ENCODE measurements at regions not wholly inside any gene's neighbourhood (a gene's known extent, or its start where the extent isn't known, plus 50 kb on each side); places are given as distances from the start of the nearest gene placed in this dataset.

- DNase-seq (ENCODE audit: low spot score), result no peak
Observed at GRCh38 chr16:86367291-86368072, 142.8 kb upstream of the FOXF1 start.

- DNase-seq (ENCODE audit: low spot score), result no peak
Observed at GRCh38 chr16:86368261-86368660, 142.1 kb upstream of the FOXF1 start.

DNA sequence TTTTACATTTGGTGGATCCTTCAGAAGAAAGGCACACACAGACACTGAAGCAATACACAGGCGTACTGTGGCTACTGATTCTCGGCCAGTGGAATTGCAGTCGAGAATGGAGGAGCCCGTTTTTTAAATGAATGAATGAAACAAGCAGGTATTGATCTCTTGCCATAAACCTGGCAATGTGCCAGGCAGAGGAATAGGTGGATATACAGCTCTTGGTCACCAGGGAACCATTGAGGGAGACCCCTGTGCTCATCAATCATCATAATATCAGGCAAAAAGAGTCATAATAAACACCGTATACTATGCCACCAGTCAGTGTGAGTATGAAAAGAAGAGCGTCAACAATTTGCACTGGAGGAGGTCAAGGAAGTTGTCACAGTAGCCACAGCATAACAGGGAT lies 140.3 kb upstream of the FOXF1 start:
- DNase-seq (ENCODE audit: low spot score), result no peak

GRCh38 chr16:86371083-86371803 lies 139.1 kb upstream of the FOXF1 start:
- no peak for DNase-seq (ENCODE audit: low spot score)

GRCh38 chr16:86372193-86372592 lies 138.1 kb upstream of the FOXF1 start:
- no peak for DNase-seq (ENCODE audit: low spot score)

DNA sequence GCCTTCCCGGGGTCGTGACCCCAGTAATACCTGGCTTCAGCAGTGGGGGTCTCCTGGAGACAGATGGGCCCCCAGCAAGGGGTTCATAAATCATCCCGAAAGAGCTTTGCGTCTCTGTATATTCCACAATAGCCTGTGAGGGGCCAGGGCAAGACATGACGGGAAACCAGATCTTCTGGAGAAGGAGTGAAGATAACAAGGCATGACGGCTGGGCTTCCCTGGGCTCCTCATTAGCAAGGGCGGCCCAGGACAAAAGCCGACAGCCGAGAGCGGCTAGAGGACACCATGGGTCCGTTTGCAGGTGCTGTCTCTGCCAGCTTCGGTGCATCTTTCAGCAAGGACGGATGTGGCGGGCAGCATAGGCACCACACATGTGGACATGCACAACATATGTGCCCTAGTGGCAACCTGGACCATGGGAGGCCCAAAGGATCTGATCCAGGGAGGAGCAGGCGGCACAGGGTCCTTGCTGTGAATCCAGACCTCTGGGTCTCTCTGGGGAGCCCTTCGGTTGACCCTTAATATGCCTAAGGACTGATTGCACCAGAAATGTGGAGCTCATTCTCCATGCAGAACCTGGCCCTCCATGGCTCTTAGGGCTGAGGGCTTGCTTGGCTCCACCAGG lies 136.9 kb upstream of the FOXF1 start:
- DNase-seq (ENCODE audit: low spot score), result no peak

DNA sequence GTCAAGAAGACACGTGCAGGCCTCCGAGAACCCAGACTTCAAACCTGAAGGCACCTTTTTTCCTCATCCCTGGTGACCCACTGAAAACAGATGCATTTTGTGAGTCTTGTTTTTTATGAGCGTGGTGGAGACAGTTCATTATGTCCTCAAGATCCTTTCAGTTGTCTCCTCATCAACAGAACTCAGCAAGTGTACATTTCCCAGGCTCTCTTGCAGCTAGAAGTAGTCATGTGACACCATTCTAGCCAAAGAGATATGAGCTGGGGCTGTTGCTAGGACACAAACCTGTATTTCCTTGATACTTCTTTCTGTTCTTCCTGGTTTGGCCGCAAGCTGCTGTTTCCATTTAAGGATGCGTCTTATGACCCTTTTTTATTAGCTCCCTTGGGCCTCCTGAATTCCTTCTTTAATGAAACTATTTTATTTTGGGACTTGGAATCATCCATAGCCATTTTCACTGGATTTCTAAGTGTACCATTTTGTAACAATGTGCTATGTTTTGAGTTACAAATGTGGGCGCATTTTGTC lies 135.7 kb upstream of the FOXF1 start:
- no peak for DNase-seq (ENCODE audit: low spot score)

DNA sequence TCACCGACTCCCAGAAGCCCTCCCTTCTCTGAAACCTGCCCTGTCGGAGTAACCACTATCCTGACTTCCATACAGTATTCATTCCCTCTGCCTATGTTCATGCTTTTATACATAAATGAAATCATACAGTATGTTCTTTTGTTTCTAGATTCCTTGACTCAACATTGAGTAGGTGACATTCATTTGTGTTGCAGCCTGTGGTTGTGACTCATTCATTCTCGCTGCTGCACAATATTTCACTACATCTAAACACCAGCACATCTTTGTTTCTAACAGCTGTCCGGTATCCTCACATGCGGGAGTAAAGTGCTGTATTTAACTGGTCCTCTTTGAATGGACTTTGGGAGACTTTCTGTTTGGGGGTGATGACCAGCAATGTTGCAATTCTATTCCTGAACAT lies 135.0 kb upstream of the FOXF1 start:
- DNase-seq (ENCODE audit: low spot score), result no peak

GRCh38 chr16:86375851-86376250 lies 134.5 kb upstream of the FOXF1 start:
- DNase-seq (ENCODE audit: low spot score), result no peak

DNA sequence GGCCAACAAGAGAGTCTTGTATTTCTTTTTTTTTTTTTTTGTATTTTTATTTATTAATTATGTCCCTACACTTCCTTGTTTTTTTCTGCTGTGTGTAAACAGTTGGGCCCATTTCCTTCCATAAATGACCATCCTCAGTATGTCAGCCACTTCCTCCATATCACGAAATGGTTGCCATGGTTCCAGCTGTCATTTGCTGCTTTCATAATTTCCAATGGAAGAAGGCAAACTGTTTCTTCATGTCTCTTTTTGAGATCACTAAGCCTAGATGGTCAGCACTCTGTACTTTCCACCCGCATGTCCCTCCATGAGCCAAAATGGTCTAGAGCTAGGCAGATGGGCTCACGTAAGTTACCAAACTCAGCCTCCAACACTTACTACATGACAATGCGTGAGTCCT lies 133.5 kb upstream of the FOXF1 start:
- DNase-seq (ENCODE audit: low spot score), result no peak

DNA sequence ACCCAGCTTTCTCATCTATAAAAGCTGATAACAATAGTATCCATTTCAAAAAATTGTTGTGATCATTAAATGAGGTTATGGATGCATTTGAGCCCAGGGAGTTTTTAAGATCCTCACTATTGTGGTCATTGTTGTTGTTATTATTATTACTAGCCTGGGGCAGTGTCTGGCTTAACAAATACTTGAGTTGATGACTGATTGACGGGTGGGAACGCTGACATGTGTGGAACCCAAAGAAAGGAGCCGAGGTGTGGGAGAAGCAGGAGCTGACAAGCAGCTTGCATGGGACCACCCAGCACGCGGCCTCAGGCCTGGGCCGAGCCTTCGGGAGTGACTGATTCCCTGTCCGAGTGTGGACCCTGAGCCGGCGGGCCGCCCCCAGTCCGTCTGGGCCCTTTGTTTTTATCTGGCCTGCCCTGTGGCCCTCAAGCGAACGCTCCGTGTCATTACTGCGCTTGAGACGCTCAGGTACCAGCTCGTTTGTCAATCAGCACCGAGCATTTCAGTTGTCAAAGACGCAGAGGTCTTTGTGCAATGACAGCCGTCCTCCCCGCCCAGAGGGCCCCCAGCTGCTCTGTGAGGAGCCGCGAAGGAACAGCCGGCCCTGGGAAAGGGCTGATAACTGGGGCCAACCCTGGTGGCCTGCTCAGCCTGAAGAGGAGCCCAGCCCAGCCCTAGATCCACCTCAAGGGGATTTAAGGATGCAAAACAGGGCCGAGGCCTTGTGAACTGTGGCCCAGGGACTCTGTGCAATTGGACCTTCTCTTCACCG lies 132.9 kb upstream of the FOXF1 start:
- DNase-seq (ENCODE audit: low spot score), result no peak

DNA sequence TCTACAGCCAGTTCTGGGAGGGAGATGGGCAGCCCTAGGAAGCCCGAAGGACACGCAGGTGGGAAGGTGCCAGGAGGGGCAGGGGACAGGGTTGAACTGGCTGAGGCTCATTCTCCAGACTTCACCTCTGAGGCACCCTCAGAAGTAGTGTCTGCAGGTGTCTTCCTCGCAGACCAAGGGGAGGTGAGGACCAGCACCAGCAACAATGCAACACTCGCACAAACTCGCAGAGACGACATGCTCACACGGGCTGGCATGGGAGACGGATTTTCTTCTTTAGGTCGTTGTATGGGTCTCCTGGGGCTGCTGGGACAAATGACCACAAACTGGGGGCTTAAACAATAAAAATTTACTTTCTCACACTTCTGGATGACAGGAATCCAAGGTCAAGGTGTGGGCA lies 132.2 kb upstream of the FOXF1 start:
- no peak for DNase-seq (ENCODE audit: low spot score)

GRCh38 chr16:86378831-86379504 lies 131.4 kb upstream of the FOXF1 start:
- DNase-seq (ENCODE audit: low spot score), result no peak

DNA sequence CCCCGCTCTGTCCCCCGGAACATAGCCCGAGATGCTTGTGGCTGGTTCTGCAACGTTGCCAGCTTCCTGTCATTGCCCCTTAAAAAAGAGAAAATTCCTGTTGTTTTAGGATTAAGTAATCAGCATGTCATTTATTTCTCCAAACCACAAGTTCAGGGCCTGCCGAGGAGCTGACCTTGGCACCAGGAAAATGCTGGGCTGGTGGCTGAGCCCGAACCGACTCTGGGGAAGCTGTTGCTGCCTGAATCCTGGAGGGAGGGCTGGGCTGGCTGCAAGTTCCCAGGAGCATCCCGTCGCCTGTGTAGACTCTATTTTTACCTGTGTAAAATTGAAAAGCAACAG lies 130.9 kb upstream of the FOXF1 start:
- no peak for DNase-seq (ENCODE audit: low spot score)

- DNase-seq (ENCODE audit: low spot score), result no peak
Observed at GRCh38 chr16:86380030-86380429, 130.3 kb upstream of the FOXF1 start.

GRCh38 chr16:86381491-86381890 lies 128.8 kb upstream of the FOXF1 start:
- DNase-seq (ENCODE audit: low spot score), result no peak

GRCh38 chr16:86382067-86382773 lies 128.1 kb upstream of the FOXF1 start:
- no peak for DNase-seq (ENCODE audit: low spot score)

DNA sequence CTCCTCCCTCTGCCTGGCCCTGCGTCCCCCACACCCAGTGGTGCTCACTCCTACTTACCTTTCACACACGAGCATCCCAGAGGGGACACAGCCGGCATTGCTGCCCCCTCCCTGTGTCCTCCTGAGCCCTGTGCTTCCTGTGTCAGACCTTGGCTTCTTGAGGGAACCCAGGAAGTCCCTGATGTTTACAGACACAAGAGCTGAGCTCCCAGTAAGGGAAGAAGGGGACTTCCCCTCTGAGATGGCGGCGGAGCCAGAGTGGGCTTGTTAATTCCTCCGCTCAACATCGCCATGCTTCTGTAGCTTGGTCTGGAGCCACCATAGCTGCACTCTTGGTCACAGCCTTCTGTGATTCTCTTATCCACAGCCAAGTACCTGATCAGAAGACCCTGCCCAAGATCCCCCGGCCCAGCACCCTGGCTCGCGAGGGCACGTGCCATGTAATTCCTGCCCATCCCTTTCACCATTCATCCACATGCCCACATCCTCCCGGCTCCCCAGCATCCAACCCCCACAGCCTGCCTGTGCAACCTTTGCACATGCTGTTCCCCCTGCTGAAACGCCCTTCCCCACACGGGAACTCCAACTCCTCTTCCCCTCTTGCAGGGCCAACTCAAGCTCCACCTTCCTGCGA lies 127.4 kb upstream of the FOXF1 start:
- DNase-seq (ENCODE audit: low spot score), result no peak

- DNase-seq (ENCODE audit: low spot score), result no peak
Observed at GRCh38 chr16:86383488-86384262, 126.7 kb upstream of the FOXF1 start.

DNA sequence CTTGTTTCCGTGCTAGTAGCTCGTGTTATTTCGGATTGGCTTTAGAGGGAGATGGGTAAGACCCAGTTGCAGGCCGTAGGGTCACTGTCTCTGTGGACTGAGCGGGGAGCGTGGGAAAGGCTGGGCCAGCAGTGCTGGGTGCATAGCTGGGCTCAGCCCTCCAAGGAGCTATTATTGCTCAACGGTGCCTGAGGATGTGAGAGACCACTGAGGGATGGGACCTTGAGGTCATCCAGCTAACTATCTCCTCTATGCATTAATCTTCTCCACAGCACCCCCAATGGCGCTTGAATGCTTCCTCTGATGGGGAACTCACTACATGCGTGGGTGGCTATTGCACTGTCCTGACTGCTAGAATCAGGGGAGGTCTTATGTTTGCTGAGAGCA lies 126.1 kb upstream of the FOXF1 start:
- no peak for DNase-seq (ENCODE audit: low spot score)

Data from pons (tissue), 1 donor.